GM13977 (cell line): ENCODE measurements at regions not wholly inside any gene's neighbourhood (a gene's known extent, or its start where the extent isn't known, plus 50 kb on each side); places are given as distances from the start of the nearest gene placed in this dataset.

Experiments used
- DNase-seq: peaks from one replicate; pipeline ENCODE4 v3.0.0; 2012; ENCODE audit warnings: low spot score
- in situ Hi-C: fragments of 300-500 bp; cut with MboI; formaldehyde crosslinking; loops from one replicate; pipeline ENCODE4 v1.12.0; 2022; ENCODE audit warnings: low sequenced_read_pairs, low pct_unique_long_range_greater_than_20kb, mixed read lengths, inconsistent platforms; ENCODE audit not compliant: unreplicated experiment
- TF ChIP-seq, protein P1 (sequence below): IDR thresholded peaks from 2 replicates; pipeline ENCODE4 v1.5.1; 2012; ENCODE audit warnings: mild to moderate bottlenecking, control low read depth; ENCODE audit not compliant: insufficient read depth; ENCODE audit errors: extremely low read depth, missing control alignments

DNA sequence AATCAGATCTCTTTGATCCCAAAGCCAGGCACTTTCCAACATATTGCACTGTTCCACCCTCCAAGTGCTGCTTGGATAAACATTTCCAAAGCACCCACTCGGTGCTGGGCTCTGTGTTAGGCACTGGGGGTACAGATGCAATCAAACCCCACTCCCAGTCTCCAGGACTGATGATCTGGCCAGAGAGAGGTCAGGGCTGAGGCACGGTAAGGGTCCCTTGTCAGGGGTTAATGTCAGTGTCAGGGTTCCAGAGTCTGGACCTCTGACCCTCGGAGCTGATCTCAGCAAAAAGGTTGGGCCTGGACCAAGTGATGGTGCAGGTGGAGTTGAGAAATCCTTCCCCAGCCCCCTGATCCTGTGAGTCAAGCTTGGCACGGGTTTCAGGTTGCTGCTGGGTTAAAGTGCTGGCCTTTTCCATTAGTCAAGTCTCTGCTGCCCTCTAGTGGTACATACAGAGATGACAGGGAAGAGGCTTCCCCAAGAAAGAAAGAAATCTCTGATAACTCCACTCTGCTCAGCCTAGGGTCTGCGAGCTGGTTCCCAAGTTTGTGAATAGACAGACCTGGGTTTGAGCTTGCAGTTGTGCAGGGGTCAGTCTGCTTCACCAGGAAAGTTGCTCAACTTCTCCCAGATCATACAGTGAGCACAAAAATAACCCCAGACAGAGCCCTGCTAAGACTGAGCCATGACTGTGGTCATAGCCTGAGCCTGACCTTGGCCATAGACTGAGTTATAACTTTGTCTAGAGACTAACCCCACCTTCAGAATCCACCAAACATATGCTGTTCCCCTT, 74.6 kb downstream of the DMRTA2 start:
- peak; percentile 75 for DNase-seq
- in situ Hi-C loops = loop anchor here (25.0 kb wide), 1 partner anchor 1436 kb away; no protein-coding TSS in a partner anchor
- TF ChIP-seq, protein P1, sequence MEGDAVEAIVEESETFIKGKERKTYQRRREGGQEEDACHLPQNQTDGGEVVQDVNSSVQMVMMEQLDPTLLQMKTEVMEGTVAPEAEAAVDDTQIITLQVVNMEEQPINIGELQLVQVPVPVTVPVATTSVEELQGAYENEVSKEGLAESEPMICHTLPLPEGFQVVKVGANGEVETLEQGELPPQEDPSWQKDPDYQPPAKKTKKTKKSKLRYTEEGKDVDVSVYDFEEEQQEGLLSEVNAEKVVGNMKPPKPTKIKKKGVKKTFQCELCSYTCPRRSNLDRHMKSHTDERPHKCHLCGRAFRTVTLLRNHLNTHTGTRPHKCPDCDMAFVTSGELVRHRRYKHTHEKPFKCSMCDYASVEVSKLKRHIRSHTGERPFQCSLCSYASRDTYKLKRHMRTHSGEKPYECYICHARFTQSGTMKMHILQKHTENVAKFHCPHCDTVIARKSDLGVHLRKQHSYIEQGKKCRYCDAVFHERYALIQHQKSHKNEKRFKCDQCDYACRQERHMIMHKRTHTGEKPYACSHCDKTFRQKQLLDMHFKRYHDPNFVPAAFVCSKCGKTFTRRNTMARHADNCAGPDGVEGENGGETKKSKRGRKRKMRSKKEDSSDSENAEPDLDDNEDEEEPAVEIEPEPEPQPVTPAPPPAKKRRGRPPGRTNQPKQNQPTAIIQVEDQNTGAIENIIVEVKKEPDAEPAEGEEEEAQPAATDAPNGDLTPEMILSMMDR = peak; percentile 87

GRCh38 chr1:50347933-50348332, 75.3 kb downstream of the DMRTA2 start:
- TF ChIP-seq, protein P1 = no peak
- in situ Hi-C loops = loop anchor here (25.0 kb wide), 1 partner anchor 1436 kb away; no protein-coding TSS in a partner anchor
- DNase-seq = no peak

GRCh38 chr1:50346621-50347020, 76.6 kb downstream of the DMRTA2 start:
- in situ Hi-C loops = loop anchor here (25.0 kb wide), 1 partner anchor 1434 kb away; no protein-coding TSS in a partner anchor
- TF ChIP-seq, protein P1 = no peak
- DNase-seq = no peak

DNA sequence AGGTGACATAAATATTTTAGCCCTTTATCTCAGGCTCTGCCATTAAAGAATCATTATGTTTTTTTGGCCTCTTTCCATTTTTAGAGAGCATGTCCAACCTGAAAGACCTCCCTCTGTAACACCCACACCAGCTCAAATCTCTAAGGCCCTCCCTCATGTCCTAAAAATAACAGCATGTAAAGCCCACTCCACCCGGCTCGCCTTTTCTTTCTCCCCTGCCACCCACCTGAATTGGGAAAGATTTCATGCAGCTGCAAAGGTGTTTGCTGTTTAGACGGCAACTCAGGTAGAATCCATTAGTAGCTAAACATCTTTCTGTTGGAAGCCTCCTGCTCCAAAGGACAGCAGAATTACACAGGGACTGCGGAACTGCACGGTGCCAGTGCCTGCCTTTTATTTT, 79.9 kb downstream of the DMRTA2 start:
- TF ChIP-seq, protein P1 = no peak
- in situ Hi-C loops = loop anchor here (25.0 kb wide), 1 partner anchor 1431 kb away; no protein-coding TSS in a partner anchor
- DNase-seq = no peak

DNA sequence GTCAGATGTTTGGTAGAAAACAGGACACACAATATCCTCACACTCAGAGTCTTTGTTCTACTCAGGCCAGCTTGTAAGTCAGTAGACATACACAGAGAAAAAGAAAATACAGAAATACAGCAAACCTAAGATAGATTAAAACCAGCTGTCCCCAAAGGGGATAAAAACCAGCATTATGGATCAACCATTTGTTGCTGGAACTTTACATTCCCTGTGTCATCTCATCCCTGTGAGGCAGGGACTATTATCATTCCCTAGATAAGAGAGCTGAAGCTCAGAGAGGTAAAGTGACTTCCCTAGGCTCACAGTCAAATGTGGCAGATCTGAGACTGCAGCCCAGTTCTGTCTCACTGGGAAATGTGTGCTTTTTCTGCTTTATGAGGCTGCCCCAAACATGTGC, 80.7 kb downstream of the DMRTA2 start:
- TF ChIP-seq, protein P1 = no peak
- in situ Hi-C loops = loop anchor here (25.0 kb wide), 1 partner anchor 1430 kb away; no protein-coding TSS in a partner anchor
- no peak for DNase-seq

- TF ChIP-seq, protein P1 = no peak
- in situ Hi-C loops = loop anchor here (25.0 kb wide), 1 partner anchor 1423 kb away; no protein-coding TSS in a partner anchor
- DNase-seq = no peak
These were observed 88.2 kb downstream of the DMRTA2 start for GRCh38 chr1:50335036-50335435.
